Stimulated activated CD4-positive, alpha-beta T cell treated with anti-CD3 and anti-CD28 coated beads, Interleukin-2, amount 100 ng/mL, for 4 hours (primary cell): ENCODE measurements at regions not wholly inside any gene's neighbourhood (a gene's known extent, or its start where the extent isn't known, plus 50 kb on each side); places are given as distances from the start of the nearest gene placed in this dataset.

Experiments used
- DNase-seq: peaks from one replicate; pipeline ENCODE4 v3.0.0-alpha.2; 2020; ENCODE audit warnings: low read depth

DNA sequence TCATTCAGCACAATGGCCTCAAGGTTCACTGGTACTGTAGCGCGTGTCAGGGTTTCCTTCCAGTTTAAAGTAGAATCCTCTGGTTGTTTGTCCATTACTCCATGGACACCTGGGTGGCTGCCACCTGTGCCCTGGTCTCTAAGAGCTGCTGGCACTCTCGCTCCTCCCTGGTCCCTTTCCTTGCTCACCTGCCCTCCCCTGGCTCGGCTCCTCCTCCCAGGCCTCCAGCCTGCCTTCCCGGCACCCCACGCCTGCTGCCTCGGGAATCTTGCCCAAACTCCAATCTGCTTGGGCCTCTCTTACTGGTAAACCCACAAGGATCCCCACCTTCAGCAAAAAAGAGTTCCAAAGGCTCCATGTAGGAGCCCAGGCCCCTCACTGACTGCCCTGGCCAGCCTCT is 154.4 kb upstream of the DIO3 start:
- DNase-seq, result no peak

DNA sequence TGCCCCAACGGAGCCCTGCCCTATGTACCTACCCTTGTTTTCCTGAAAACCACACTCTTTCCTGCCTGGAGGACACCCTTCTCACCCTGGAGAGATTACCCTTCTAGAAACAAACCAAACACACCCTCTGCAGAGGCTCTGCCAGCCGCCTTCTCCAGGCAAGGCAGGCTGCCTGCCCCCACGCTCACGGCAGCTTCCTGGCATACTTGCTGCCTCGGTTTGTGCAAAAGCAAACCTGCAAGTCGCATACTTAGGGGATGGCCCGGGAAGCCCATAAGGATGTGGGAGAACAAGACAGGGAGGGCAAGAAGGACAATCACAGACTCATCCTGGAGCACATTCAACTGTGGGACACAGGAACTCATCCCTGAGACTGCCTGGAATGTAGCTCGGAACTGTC is 154.0 kb upstream of the DIO3 start:
- no peak for DNase-seq

DNA sequence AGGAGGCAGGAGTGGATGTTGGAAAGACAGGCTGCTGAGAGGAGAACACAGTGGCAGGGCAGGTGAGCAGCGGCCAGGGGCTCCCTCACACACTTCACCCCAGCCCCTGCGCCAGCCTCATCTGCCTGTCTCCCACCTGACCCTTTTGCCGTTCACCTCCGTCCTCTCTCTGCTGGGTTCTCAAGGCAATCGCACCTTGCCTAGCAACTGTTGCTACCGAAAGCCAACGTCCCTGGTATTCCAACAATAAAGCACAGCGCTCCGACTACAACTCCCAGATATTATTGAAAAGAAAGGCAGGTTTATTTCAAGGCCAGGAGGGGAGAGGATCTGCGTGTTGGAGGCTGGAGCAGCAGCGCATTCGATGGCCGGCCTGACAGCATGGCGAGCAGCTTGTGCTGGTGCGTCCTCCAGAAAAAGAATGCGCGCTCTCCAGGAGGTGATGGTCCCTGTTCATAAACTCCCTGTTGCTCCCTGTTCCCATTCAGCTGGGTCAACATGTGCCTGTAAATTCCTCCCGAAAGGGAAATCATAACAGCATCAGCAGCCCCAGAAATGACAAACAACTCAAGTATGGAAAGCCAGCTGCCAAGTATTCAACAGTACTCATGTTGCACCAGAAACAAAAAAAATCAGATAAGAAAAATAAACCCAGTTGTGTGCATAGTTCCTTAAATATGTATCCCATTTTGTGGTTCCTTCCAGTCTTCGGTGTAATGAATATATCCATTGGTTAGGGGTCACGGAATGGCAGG is 153.0 kb upstream of the DIO3 start:
- no peak for DNase-seq

DNA sequence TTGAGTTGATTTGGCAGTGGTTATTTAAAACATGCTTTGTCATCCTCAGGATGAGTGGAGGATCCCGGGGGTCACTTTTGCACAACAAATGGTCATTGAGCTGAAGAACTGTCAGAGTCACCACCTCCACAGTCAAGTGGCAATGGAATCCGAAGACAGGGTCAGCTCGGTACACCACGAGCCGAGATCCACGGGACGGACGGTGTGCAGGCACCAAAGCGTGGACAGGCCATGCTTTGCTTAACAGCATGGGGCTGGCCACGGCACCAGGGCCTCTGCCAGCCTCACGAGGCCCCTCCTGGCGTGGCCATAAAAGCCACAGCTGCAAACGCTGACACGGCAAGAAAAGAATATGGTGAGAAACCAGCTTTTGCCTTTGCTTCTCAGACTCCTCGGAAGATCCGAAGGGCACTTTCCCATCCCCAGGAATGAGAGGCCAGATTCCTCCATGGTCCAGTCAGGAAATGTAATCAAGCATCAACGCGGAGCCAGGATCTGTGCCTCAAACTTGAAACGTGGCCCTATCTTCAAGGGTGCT is 152.2 kb upstream of the DIO3 start:
- DNase-seq, result no peak

- no peak for DNase-seq
Measured at GRCh38 chr14:101410126-101410525, 151.2 kb upstream of the DIO3 start.

- DNase-seq, result no peak
Measured at GRCh38 chr14:101411151-101411550, 150.1 kb upstream of the DIO3 start.

GRCh38 chr14:101411779-101412178 is 149.5 kb upstream of the DIO3 start:
- DNase-seq, result no peak

DNA sequence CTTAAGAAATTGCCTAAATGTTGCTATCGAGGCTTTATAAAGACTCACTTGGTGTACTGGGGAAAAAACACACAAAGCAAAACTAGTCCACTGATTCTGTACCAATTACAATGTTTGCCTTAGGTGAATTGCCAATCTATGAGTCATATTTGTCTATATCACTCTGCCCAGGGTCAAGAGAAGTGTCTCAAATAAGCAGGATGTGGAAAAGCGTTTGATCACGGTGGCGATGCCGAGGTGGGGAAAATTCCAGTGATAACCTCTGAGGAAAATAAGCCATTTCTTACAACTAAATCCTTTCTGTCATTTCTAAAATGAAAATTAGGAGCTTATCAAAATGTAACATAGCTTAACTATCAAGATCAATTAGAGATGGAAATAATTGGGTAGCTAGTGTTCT is 148.6 kb upstream of the DIO3 start:
- no peak for DNase-seq

GRCh38 chr14:101417434-101417833 is 143.9 kb upstream of the DIO3 start:
- no peak for DNase-seq

DNA sequence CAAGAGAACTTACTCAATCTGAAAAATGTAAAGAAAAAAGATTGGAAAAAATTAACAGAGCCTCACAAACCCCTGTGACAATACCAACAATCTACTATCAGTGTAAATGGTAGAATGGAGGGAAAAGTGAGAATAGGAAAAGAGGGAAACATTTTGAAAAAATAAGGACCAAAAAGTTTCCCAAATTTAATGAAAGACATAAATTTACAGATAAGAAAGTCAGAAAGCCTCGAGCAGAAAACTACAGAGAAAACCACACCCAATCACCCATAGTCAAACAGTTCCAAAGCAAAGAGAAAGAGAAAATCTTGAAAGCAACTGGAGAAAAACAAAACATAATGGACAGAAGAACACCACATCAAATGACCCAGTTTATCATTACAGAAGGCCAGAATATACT is 142.7 kb upstream of the DIO3 start:
- DNase-seq, result no peak

- DNase-seq, result no peak
Measured at GRCh38 chr14:101426466-101426865, 134.8 kb upstream of the DIO3 start.

DNA sequence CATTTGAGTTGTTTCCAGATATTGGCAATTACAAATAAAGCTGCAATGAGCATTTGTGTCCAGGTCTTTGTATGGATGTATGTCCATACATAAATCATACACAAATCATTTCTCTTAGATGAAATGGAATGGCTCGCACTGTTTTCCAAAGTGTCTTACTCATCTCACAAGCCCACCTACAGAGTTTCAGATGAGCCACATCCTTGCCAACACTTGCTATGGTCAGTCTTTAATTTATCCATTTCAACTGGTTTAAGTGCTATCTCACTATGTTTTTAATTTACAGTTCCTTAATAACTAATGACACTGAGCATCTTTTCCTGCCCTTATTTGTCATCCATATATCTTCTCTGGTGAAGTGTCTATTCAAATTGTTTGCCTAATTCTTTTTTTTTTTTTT is 132.9 kb upstream of the DIO3 start:
- DNase-seq, result no peak

GRCh38 chr14:101435546-101435945 is 125.7 kb upstream of the DIO3 start:
- DNase-seq, result no peak

DNA sequence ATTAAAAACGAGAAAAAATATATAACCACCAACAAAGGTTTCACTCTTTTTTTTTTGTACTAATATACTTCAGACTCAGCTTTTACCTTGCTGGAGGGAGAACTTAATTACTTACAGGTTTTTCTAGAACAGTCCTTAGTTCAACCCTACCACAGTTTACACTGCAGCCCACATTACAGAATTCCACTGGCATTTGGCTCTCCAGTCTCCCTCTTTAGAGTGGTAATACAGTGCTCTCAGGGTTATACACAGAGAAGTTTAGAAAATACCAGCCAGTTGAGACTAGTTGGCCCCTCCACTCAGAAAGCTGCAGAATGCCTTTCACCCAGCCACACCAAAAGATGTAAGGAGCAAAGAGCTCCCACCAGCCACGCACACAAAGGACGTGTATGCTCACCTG is 122.3 kb upstream of the DIO3 start:
- no peak for DNase-seq

- no peak for DNase-seq
Measured at GRCh38 chr14:101440496-101440895, 120.8 kb upstream of the DIO3 start.

GRCh38 chr14:101441710-101442109 is 119.6 kb upstream of the DIO3 start:
- no peak for DNase-seq

DNA sequence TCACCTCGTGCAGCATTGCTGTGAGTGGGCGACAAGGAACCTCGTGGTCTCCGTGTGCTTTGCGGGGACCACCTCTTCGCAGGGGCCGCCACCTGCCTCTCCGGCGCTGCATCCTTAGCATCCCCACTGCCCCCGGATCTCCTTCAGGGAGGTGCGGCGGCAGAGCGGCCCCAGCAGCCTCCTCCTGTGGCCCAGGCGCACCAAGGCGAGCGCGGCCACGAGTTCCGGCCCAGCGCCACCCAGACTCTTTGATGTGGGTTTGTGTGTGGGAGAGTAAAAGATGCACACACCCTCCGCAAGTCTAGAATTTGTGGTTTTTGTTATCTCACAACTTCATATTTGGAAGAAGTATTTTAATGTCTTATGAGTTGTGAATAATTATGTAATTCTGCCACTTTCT is 118.8 kb upstream of the DIO3 start:
- DNase-seq, result peak; percentile 33

- no peak for DNase-seq
Measured at GRCh38 chr14:101444116-101444515, 117.2 kb upstream of the DIO3 start.

DNA sequence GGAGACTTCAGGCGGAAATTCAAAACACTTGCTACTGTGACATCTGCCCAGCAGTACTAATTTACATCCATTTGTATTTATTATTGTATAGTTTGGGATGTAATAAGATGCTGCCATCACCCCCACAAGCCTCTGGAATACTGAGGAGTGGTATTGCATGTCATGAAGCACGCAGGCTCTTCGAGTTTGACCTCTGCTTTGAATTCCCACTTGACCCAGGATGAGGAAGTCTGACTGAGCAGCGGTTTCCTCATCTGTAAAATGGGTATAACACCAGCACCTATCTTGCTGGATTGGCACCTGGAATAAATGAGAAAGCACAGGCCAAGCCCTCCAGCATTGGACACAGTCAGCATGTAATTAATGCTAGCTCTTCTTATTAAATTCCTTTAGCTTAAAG is 116.0 kb upstream of the DIO3 start:
- no peak for DNase-seq

DNA sequence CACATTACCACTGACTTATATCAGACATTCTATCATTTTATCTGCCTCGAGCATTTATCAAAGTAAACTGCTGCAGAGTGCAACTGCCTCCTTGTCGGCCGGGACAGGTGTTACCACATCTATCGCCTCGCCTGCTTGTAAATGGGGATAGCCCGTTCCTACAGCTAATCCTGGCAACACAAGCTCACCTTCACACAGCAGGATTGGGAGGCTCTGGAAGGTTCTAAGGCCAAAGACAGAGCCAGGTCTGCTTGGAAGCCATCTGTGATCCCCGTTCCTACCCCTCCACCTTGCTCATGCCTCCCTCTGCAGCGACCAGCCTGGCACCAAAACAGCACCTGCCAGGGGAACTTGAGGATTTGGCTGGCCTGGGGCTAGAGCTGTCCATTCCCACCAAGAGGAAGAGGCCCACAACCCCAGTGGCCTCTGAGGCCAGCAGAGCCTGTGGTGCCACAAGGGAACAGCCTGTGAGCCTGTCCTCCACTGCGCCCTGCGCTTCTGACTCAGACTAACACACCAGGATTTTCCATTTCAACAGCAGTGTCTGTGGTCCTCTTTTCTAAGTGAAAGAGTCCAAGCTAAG is 114.8 kb upstream of the DIO3 start:
- DNase-seq, result no peak

DNA sequence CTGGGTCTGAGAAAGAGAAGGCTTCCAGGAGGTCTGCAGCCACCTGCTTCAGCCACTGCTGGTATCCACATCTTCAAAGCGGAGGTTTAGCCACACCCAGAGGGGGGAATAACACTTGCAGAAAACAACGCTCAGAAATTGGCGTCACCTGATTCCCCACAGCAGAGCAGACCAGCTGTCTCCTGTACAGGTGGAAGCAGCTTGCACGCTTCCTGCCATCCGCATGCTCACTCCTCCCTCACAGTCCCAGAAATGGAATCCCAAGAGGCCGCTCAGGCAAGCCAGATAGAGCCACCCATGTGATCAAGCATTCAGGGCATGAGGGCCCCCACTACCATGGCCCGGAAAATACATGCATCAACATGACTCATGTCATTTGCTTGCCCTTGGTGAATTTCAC is 112.2 kb upstream of the DIO3 start:
- DNase-seq, result no peak

- DNase-seq, result no peak
Measured at GRCh38 chr14:101451166-101451565, 110.1 kb upstream of the DIO3 start.

DNA sequence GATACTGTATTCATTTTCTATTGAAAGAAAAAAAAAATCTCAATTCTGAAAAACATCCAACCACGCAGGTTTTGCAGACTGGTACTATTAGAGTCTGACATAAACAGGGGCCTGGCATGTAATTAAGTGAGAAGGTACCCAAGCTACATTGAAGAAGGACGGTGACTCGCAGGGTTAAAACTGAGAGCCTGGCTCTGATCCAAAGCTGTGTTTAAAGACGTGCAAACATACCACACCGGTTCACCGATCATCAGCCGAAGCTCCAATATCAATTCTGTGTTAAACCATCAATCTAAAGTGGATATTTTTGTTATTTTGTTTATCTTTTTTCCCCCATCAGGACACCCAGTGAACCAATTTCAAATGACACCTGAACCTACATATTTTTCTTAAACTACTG is 108.1 kb upstream of the DIO3 start:
- DNase-seq, result no peak

- no peak for DNase-seq
Measured at GRCh38 chr14:101454229-101454628, 107.1 kb upstream of the DIO3 start.
